IMR-90 (cell line): ENCODE measurements at regions not wholly inside any gene's neighbourhood (a gene's known extent, or its start where the extent isn't known, plus 50 kb on each side); places are given as distances from the start of the nearest gene placed in this dataset.

Source experiments
- ATAC-seq: fragments of 200-7000 bp; cut with Tn5 transposase; 2 replicates; pipeline ENCODE4 v1.9.1; 2020; ENCODE audit warnings: low read depth, mild to moderate bottlenecking, moderate library complexity
- BruUV-seq: library from RNA; stranded (reverse); fragments of 400-500 nt; replicated peaks from 2 replicates; lab custom pipeline; 2021; lab: Mats Ljungman, UMichigan
- CTCF ChIA-PET: fragments of 300-600 bp; formaldehyde crosslinking; extraction: SDS; loops from one replicate; lab custom pipeline; 2021; ENCODE audit warnings: antibody characterized with exemption; lab: Yijun Ruan, JAX
- POLR2A ChIA-PET: fragments of 300-600 bp; sonication (Branson Sonifier 250); formaldehyde crosslinking; loops from one replicate; lab custom pipeline; 2022; ENCODE audit warnings: antibody characterized with exemption; ENCODE audit not compliant: unreplicated experiment; lab: Charles Lee
- DNase-seq: peaks from one replicate; pipeline ENCODE4 v3.0.0; 2013
- H2AFZ ChIP-seq: replicated peaks from 2 replicates; pipeline ENCODE3; 2013; ENCODE audit warnings: low read length, mild to moderate bottlenecking; ENCODE audit not compliant: poor library complexity
- H2AK5ac ChIP-seq: 2 replicates; pipeline ENCODE4 v1.6.1; 2013; ENCODE audit warnings: low read depth, low read length, inconsistent platforms
- H2AK9ac ChIP-seq: replicated peaks from 2 replicates; pipeline ENCODE3; 2013; ENCODE audit warnings: mild to moderate bottlenecking, low read depth, low read length, moderate library complexity; ENCODE audit not compliant: poor library complexity
- H2BK120ac ChIP-seq: 2 replicates; pipeline ENCODE4 v1.6.1; 2013; ENCODE audit warnings: low read depth, low read length, inconsistent platforms
- H2BK15ac ChIP-seq: 3 replicates; pipeline ENCODE4 v1.6.1; 2013; ENCODE audit warnings: low read depth, low read length, inconsistent platforms
- H2BK20ac ChIP-seq: 2 replicates; pipeline ENCODE4 v1.6.1; 2013; ENCODE audit warnings: low read depth, mild to moderate bottlenecking, inconsistent platforms, low read length, moderate library complexity
- H2BK5ac ChIP-seq: 2 replicates; pipeline ENCODE4 v1.6.1; 2013; ENCODE audit warnings: mild to moderate bottlenecking, low read depth, low read length, inconsistent platforms; ENCODE audit not compliant: poor library complexity, severe bottlenecking
- H3K14ac ChIP-seq: replicated peaks from 2 replicates; pipeline ENCODE4 v1.6.1; 2013; ENCODE audit warnings: low read depth, low read length, inconsistent platforms
- H3K18ac ChIP-seq: 2 replicates; pipeline ENCODE4 v1.6.1; 2013; ENCODE audit warnings: low read depth, low read length, control low read depth
- H3K23ac ChIP-seq: 2 replicates; pipeline ENCODE4 v1.6.1; 2013; ENCODE audit warnings: low read depth, low read length, inconsistent platforms
- H3K27ac ChIP-seq: 2 replicates; pipeline ENCODE4 v1.5.1; 2013; ENCODE audit warnings: mild to moderate bottlenecking, control low read depth, low read length; ENCODE audit not compliant: insufficient read depth
- H3K27me3 ChIP-seq: 2 replicates; pipeline ENCODE4 v1.6.1; 2013; ENCODE audit warnings: low read length; ENCODE audit not compliant: control insufficient read depth, insufficient read depth
- H3K36me3 ChIP-seq: 2 replicates; pipeline ENCODE4 v1.6.1; 2013; ENCODE audit warnings: low read length, mixed read lengths; ENCODE audit not compliant: control insufficient read depth, insufficient read depth
- H3K4ac ChIP-seq: 2 replicates; pipeline ENCODE4 v1.6.1; 2013; ENCODE audit warnings: low read depth, low read length, inconsistent platforms
- H3K4me1 ChIP-seq: 2 replicates; pipeline ENCODE4 v1.6.1; 2013; ENCODE audit warnings: low read length, mixed read lengths; ENCODE audit not compliant: control insufficient read depth, insufficient read depth
- H3K4me2 ChIP-seq: 2 replicates; pipeline ENCODE4 v1.6.1; 2013; ENCODE audit warnings: low read depth, mild to moderate bottlenecking, control low read depth, low read length, moderate library complexity
- H3K4me3 ChIP-seq: 2 replicates; pipeline ENCODE4 v1.5.1; 2013; ENCODE audit warnings: low read depth, mild to moderate bottlenecking, control low read depth, low read length, moderate library complexity; ENCODE audit not compliant: insufficient read depth
- H3K56ac ChIP-seq: 2 replicates; pipeline ENCODE4 v1.6.1; 2013; ENCODE audit warnings: low read length, inconsistent platforms; ENCODE audit not compliant: insufficient read depth; ENCODE audit errors: extremely low read depth
- H3K79me1 ChIP-seq, 2 experiments: 2 replicates each; pipeline ENCODE4 v1.6.1; 2013; ENCODE audit warnings: low read length in 2 of 2, inconsistent platforms in 1 of 2, low read depth in 1 of 2
- H3K9ac ChIP-seq: 2 replicates; pipeline ENCODE4 v1.6.1; 2013; ENCODE audit warnings: low read depth, low read length, control low read depth
- H3K9me1 ChIP-seq: 2 replicates; pipeline ENCODE4 v1.6.1; 2013; ENCODE audit warnings: low read length, inconsistent platforms; ENCODE audit not compliant: insufficient read depth
- H3K9me3 ChIP-seq: 2 replicates; pipeline ENCODE4 v1.6.1; 2013; ENCODE audit warnings: low read length; ENCODE audit not compliant: control insufficient read depth, insufficient read depth
- H4K20me1 ChIP-seq: 2 replicates; pipeline ENCODE4 v1.6.1; 2013; ENCODE audit warnings: low read length, inconsistent platforms; ENCODE audit not compliant: insufficient read depth
- H4K5ac ChIP-seq: 2 replicates; pipeline ENCODE4 v1.6.1; 2013; ENCODE audit warnings: mild to moderate bottlenecking, low read depth, low read length, control low read depth
- H4K8ac ChIP-seq, 2 experiments: 2 replicates each; pipeline ENCODE4 v1.6.1; 2013; ENCODE audit warnings: low read depth in 2 of 2, low read length in 2 of 2, control low read depth in 1 of 2, inconsistent platforms in 1 of 2
- H4K91ac ChIP-seq: 2 replicates; pipeline ENCODE4 v1.6.1; 2013; ENCODE audit warnings: low read depth, low read length, inconsistent platforms; ENCODE audit not compliant: insufficient read depth
- BHLHE40 ChIP-seq: fragments of 150-350 bp; IDR thresholded peaks from 2 replicates; pipeline ENCODE4 v1.6.1; 2016; ENCODE audit warnings: mild to moderate bottlenecking, low read depth, low read length
- CEBPB ChIP-seq: IDR thresholded peaks from 2 replicates; pipeline ENCODE4 v1.6.1; 2012; ENCODE audit warnings: low read depth, low read length, improper control_type of control experiment
- MAFK ChIP-seq: IDR thresholded peaks from 2 replicates; pipeline ENCODE4 v1.6.1; 2012; ENCODE audit warnings: low read depth, low read length, improper control_type of control experiment
- MAZ ChIP-seq: IDR thresholded peaks from 2 replicates; pipeline ENCODE4 v1.6.1; 2012; ENCODE audit warnings: low read depth, mild to moderate bottlenecking, low read length, improper control_type of control experiment, moderate library complexity, borderline replicate concordance
- MXI1 ChIP-seq: IDR thresholded peaks from 2 replicates; pipeline ENCODE4 v1.6.1; 2012; ENCODE audit warnings: low read depth, mild to moderate bottlenecking, low read length, moderate library complexity, borderline replicate concordance
- POLR2A ChIP-seq: IDR thresholded peaks from 2 replicates; pipeline ENCODE4 v1.6.1; 2012; ENCODE audit warnings: mild to moderate bottlenecking, low read depth, low read length
- RAD21 ChIP-seq: IDR thresholded peaks from 2 replicates; pipeline ENCODE4 v1.6.1; 2012; ENCODE audit warnings: low read length, improper control_type of control experiment
- RCOR1 ChIP-seq: IDR thresholded peaks from 2 replicates; pipeline ENCODE4 v1.6.1; 2012; ENCODE audit warnings: mild to moderate bottlenecking, low read length, improper control_type of control experiment; ENCODE audit not compliant: insufficient replicate concordance
- RFX5 ChIP-seq: IDR thresholded peaks from 2 replicates; pipeline ENCODE4 v1.8.0; 2012; ENCODE audit warnings: low read depth, mild to moderate bottlenecking, low read length, moderate library complexity
- SMC3 ChIP-seq: fragments of 150-350 bp; IDR thresholded peaks from 2 replicates; pipeline ENCODE4 v1.6.1; 2016; ENCODE audit warnings: low read depth, mild to moderate bottlenecking, antibody characterized with exemption, low read length, moderate library complexity
- USF2 ChIP-seq: fragments of 150-350 bp; IDR thresholded peaks from 2 replicates; pipeline ENCODE4 v1.6.1; 2017; ENCODE audit warnings: mild to moderate bottlenecking, antibody characterized with exemption, low read length, low read depth
- WGBS, 2 experiments: methylation state at CpG; one replicate each; pipeline versions ENCODE4 v1.1.5 to v1.1.7; 2013; ENCODE audit warnings: missing lambda C conversion rate in 2 of 2; ENCODE audit not compliant: insufficient read length in 1 of 2; ENCODE audit errors: extremely low coverage in 2 of 2; 5-methylcytosine and 5-hydroxymethylcytosine counted together
- dilution Hi-C: fragments of 300-500 bp; cut with HindIII; formaldehyde crosslinking; loops from one replicate; pipeline ENCODE4 v1.14.3; 2018; ENCODE audit warnings: low sequenced_read_pairs; ENCODE audit not compliant: unreplicated experiment
- in situ Hi-C: fragments of 300-500 bp; cut with MboI; formaldehyde crosslinking; loops from 3 replicates; pipeline ENCODE4 v1.14.3; 2019; ENCODE audit warnings: low sequenced_read_pairs, inconsistent platforms, mixed read lengths
- intact Hi-C: fragments of 100-400 bp; cut with micrococcal nuclease; formaldehyde crosslinking; loops from 2 replicates; pipeline ENCODE4 v1.10.0; 2022
- TF ChIP-seq, protein P1 (sequence below): fragments of 150-350 bp; IDR thresholded peaks from 2 replicates; pipeline ENCODE4 v1.6.1; 2016; ENCODE audit warnings: low read depth, mild to moderate bottlenecking, low read length, moderate library complexity, borderline replicate concordance
- TF ChIP-seq, protein P2 (sequence below): conservative IDR thresholded peaks from 2 replicates; pipeline ENCODE4 v1.5.1; 2012; ENCODE audit warnings: mild to moderate bottlenecking, low read depth, low read length, improper control_type of control experiment

GRCh38 chr9:1910269-1910811 is 104.8 kb upstream of the SMARCA2 start:
- no TSS peak for BruUV-seq
- no peak overlapping the region for H4K91ac ChIP-seq
- no peak overlapping the region for H2BK20ac ChIP-seq
- H4K20me1 ChIP-seq: no peaks in the 10 kb centered on the region
- 17% methylated on average over 1 of the region's 2 CpGs; no CpG with 5 or more reads in 1 of the 2 experiments for WGBS, 2 experiments
- H3K79me1 ChIP-seq: no peaks in the 10 kb centered on the region
- H3K9me3 ChIP-seq: 0 out of 2 replicates have a peak, but pooled peaks cover 2% of the 10 kb centered on the region
- H2AK5ac ChIP-seq: no peak overlapping the region
- ATAC-seq (no peak), DNase-seq (no peak)
- no peak overlapping the region for H3K4me3 ChIP-seq
- H3K4ac ChIP-seq: no peak overlapping the region
- H3K9ac ChIP-seq: no peak overlapping the region
- intact Hi-C loops (no loop called here), in situ Hi-C loops (no loop called here), dilution Hi-C loops (no loop called here)
- no peak overlapping the region for H3K23ac ChIP-seq
- no peak overlapping the region for H3K27ac ChIP-seq
- no peak overlapping the region for H2BK5ac ChIP-seq
- ChIA-PET POLR2A (no interaction called here), CTCF (interaction anchor here (0.6 kb wide), 1 partner anchor 10 kb away, joined by 4 read pairs; no protein-coding TSS in a partner anchor)
- H3K14ac ChIP-seq: no peak overlapping the region
- H4K5ac ChIP-seq: no peak overlapping the region
- H3K9me1 ChIP-seq: no peaks in the 10 kb centered on the region
- no peak overlapping the region for H2AK9ac ChIP-seq
- no peak overlapping the region for H2BK120ac ChIP-seq
- no peaks in the 10 kb centered on the region for H3K4me1 ChIP-seq
- H2AFZ ChIP-seq: no peak overlapping the region
- H3K36me3 ChIP-seq: no peaks in the 10 kb centered on the region
- no peak overlapping the region for H3K56ac ChIP-seq
- no peak for TF ChIP-seq RAD21
- TF ChIP-seq MAZ: no peak
- TF ChIP-seq MXI1: no peak
- TF ChIP-seq USF2: no peak
- TF ChIP-seq, protein P1, sequence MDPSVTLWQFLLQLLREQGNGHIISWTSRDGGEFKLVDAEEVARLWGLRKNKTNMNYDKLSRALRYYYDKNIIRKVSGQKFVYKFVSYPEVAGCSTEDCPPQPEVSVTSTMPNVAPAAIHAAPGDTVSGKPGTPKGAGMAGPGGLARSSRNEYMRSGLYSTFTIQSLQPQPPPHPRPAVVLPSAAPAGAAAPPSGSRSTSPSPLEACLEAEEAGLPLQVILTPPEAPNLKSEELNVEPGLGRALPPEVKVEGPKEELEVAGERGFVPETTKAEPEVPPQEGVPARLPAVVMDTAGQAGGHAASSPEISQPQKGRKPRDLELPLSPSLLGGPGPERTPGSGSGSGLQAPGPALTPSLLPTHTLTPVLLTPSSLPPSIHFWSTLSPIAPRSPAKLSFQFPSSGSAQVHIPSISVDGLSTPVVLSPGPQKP: no peak
- no peak for TF ChIP-seq RCOR1
- TF ChIP-seq POLR2A: no peak
- TF ChIP-seq CEBPB: no peak
- TF ChIP-seq BHLHE40: no peak
- TF ChIP-seq RFX5: no peak
- no peak for TF ChIP-seq MAFK
- no peak for TF ChIP-seq SMC3
- TF ChIP-seq, protein P2, sequence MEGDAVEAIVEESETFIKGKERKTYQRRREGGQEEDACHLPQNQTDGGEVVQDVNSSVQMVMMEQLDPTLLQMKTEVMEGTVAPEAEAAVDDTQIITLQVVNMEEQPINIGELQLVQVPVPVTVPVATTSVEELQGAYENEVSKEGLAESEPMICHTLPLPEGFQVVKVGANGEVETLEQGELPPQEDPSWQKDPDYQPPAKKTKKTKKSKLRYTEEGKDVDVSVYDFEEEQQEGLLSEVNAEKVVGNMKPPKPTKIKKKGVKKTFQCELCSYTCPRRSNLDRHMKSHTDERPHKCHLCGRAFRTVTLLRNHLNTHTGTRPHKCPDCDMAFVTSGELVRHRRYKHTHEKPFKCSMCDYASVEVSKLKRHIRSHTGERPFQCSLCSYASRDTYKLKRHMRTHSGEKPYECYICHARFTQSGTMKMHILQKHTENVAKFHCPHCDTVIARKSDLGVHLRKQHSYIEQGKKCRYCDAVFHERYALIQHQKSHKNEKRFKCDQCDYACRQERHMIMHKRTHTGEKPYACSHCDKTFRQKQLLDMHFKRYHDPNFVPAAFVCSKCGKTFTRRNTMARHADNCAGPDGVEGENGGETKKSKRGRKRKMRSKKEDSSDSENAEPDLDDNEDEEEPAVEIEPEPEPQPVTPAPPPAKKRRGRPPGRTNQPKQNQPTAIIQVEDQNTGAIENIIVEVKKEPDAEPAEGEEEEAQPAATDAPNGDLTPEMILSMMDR: no peak
- H3K4me2 ChIP-seq: no peak overlapping the region
- H4K8ac ChIP-seq: no peak overlapping the region
- no peaks in the 10 kb centered on the region for H3K27me3 ChIP-seq
- H3K18ac ChIP-seq: no peak overlapping the region
- no peak overlapping the region for H2BK15ac ChIP-seq
